ENCODE measurements at regions not wholly inside any gene's neighbourhood (a gene's known extent, or its start where the extent isn't known, plus 50 kb on each side); places are given as distances from the start of the nearest gene placed in this dataset.

GRCh38 chr3:88528494-88528893 is 378.7 kb downstream of the C3orf38 start:
- Histone ChIP-seq H3K9ac (ENCODE audit: low read length) (no peak overlapping the region), H3K27me3 (replicated peaks; ENCODE audit: insufficient read depth, low read length) (no peaks in the 10 kb centered on the region), H4K20me1 (ENCODE audit: insufficient read depth, low read length) (no peaks in the 10 kb centered on the region), H3K4me1 (ENCODE audit: low read length) (no peaks in the 10 kb centered on the region), H2AFZ (ENCODE audit: low read length) (no peak overlapping the region), H3K36me3 (replicated peaks; ENCODE audit: insufficient read depth, low read length) (no peaks in the 10 kb centered on the region), H3K9me3 (replicated peaks; ENCODE audit: insufficient read depth, low read length) (no peaks in the 10 kb centered on the region), H3F3A (ENCODE audit: insufficient read depth, low read length) (no peaks in the 10 kb centered on the region), H3K4me3 (ENCODE audit: low read length) (no peak overlapping the region), H3K9me2 (replicated peaks; ENCODE audit: insufficient read depth, low read length) (no peaks in the 10 kb centered on the region), H3K27ac (ENCODE audit: low read length) (no peak overlapping the region), H3K4me2 (ENCODE audit: low read depth, low read length) (no peak overlapping the region), H3K79me2 (ENCODE audit: low read length) (no peaks in the 10 kb centered on the region)
- no peak for TF ChIP-seq EZH2phosphoT487 (IDR thresholded peaks at IDR 0.05; ENCODE audit: low read length)
- TF ChIP-seq, protein P1, sequence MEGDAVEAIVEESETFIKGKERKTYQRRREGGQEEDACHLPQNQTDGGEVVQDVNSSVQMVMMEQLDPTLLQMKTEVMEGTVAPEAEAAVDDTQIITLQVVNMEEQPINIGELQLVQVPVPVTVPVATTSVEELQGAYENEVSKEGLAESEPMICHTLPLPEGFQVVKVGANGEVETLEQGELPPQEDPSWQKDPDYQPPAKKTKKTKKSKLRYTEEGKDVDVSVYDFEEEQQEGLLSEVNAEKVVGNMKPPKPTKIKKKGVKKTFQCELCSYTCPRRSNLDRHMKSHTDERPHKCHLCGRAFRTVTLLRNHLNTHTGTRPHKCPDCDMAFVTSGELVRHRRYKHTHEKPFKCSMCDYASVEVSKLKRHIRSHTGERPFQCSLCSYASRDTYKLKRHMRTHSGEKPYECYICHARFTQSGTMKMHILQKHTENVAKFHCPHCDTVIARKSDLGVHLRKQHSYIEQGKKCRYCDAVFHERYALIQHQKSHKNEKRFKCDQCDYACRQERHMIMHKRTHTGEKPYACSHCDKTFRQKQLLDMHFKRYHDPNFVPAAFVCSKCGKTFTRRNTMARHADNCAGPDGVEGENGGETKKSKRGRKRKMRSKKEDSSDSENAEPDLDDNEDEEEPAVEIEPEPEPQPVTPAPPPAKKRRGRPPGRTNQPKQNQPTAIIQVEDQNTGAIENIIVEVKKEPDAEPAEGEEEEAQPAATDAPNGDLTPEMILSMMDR (IDR thresholded peaks at IDR 0.05; ENCODE audit: low read length): no peak
- no peak for TF ChIP-seq EZH2 (optimal IDR thresholded peaks at IDR 0.05; ENCODE audit: low read depth, low read length)
- DNase-seq: no peak

DNA sequence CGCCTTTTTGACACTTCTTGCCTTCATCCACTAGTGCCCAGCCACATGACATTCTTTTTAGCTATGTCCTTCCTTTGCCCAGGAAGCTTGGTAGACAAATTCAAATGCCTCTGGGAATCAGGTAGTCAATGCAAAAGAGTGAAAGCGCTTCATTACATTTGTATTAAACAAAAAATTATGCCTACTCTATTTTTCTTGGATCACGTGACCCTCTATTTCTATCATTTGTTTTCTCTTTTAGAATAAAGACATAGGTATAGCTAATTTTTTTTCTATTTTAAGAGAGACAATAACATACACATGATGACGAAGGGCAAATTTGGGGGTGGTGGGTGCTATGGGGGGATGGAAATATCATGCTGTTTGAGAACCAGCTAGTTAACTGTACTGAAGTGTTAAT is 384.8 kb downstream of the C3orf38 start:
- no peak overlapping the region for H3K27ac ChIP-seq (ENCODE audit: low read length)
- H3K4me1 ChIP-seq (ENCODE audit: low read length): no peaks in the 10 kb centered on the region
- TF ChIP-seq EZH2 (optimal IDR thresholded peaks at IDR 0.05; ENCODE audit: low read depth, low read length): no peak
- TF ChIP-seq, protein P1 (IDR thresholded peaks at IDR 0.05; ENCODE audit: low read length): no peak
- no peak for TF ChIP-seq EZH2phosphoT487 (IDR thresholded peaks at IDR 0.05; ENCODE audit: low read length)
- H3K4me3 ChIP-seq (ENCODE audit: low read length): no peak overlapping the region
- no peaks in the 10 kb centered on the region for H3F3A ChIP-seq (ENCODE audit: insufficient read depth, low read length)
- H3K36me3 ChIP-seq (replicated peaks; ENCODE audit: insufficient read depth, low read length): no peaks in the 10 kb centered on the region
- no peak overlapping the region for H2AFZ ChIP-seq (ENCODE audit: low read length)
- H3K27me3 ChIP-seq (replicated peaks; ENCODE audit: insufficient read depth, low read length): no peaks in the 10 kb centered on the region
- H3K9me3 ChIP-seq (replicated peaks; ENCODE audit: insufficient read depth, low read length): no peaks in the 10 kb centered on the region
- H3K9me2 ChIP-seq (replicated peaks; ENCODE audit: insufficient read depth, low read length): no peaks in the 10 kb centered on the region
- DNase-seq: no peak
- H3K79me2 ChIP-seq (ENCODE audit: low read length): no peaks in the 10 kb centered on the region
- no peak overlapping the region for H3K4me2 ChIP-seq (ENCODE audit: low read depth, low read length)
- no peak overlapping the region for H3K9ac ChIP-seq (ENCODE audit: low read length)
- H4K20me1 ChIP-seq (ENCODE audit: insufficient read depth, low read length): no peaks in the 10 kb centered on the region

GRCh38 chr3:88535563-88535962 is 385.8 kb downstream of the C3orf38 start:
- DNase-seq: no peak
- Histone ChIP-seq H3K9ac (ENCODE audit: low read length) (no peak overlapping the region), H3K4me2 (ENCODE audit: low read depth, low read length) (no peak overlapping the region), H3K27ac (ENCODE audit: low read length) (no peak overlapping the region), H3K9me2 (replicated peaks; ENCODE audit: insufficient read depth, low read length) (no peaks in the 10 kb centered on the region), H3K36me3 (replicated peaks; ENCODE audit: insufficient read depth, low read length) (no peaks in the 10 kb centered on the region), H2AFZ (ENCODE audit: low read length) (no peak overlapping the region), H3K27me3 (replicated peaks; ENCODE audit: insufficient read depth, low read length) (no peaks in the 10 kb centered on the region), H3K4me3 (ENCODE audit: low read length) (no peak overlapping the region), H3K4me1 (ENCODE audit: low read length) (no peaks in the 10 kb centered on the region), H3K9me3 (replicated peaks; ENCODE audit: insufficient read depth, low read length) (no peaks in the 10 kb centered on the region), H4K20me1 (ENCODE audit: insufficient read depth, low read length) (no peaks in the 10 kb centered on the region), H3K79me2 (ENCODE audit: low read length) (no peaks in the 10 kb centered on the region), H3F3A (ENCODE audit: insufficient read depth, low read length) (no peaks in the 10 kb centered on the region)
- no peak for TF ChIP-seq EZH2phosphoT487 (IDR thresholded peaks at IDR 0.05; ENCODE audit: low read length)
- no peak for TF ChIP-seq EZH2 (optimal IDR thresholded peaks at IDR 0.05; ENCODE audit: low read depth, low read length)
- TF ChIP-seq, protein P1 (IDR thresholded peaks at IDR 0.05; ENCODE audit: low read length): no peak

All from MM.1S (cell line).